ENCODE measurements at regions not wholly inside any gene's neighbourhood (a gene's known extent, or its start where the extent isn't known, plus 50 kb on each side); places are given as distances from the start of the nearest gene placed in this dataset.
A peak's percentile ranks its signal among the peaks of the same experiment; 100 is the strongest.

- H3K36me3 Mint-ChIP-seq (ENCODE audit: low read depth) = peaks cover 1% of the 10 kb centered on the region
- no peak overlapping the region for H3K27ac Mint-ChIP-seq
- H3K4me1 Mint-ChIP-seq = peaks cover 36% of the 10 kb centered on the region
- H3K4me3 Mint-ChIP-seq = no peak overlapping the region
- POLR2A ChIA-PET = no interaction called here
- no peak for TF ChIP-seq CTCF (IDR thresholded peaks at IDR 0.05)
- no peaks in the 10 kb centered on the region for H3K27me3 Mint-ChIP-seq
- intact Hi-C loops (cut with micrococcal nuclease) = no loop called here
- DNase-seq = no peak
- CTCF ChIA-PET = no interaction called here
- no peak for ATAC-seq (ENCODE audit: low read depth)
- H3K9me3 Mint-ChIP-seq = peaks cover 5% of the 10 kb centered on the region
Observed at GRCh38 chr2:163419000-163419830, 316.6 kb downstream of the FIGN start.

- Mint-ChIP-seq H3K36me3 (ENCODE audit: low read depth) (peaks cover 1% of the 10 kb centered on the region), H3K27me3 (no peaks in the 10 kb centered on the region), H3K9me3 (peaks cover 5% of the 10 kb centered on the region), H3K4me3 (peak overlapping the region; percentile 32), H3K4me1 (peaks cover 36% of the 10 kb centered on the region), H3K27ac (peak overlapping the region; percentile 75)
- POLR2A ChIA-PET = no interaction called here
- CTCF ChIA-PET = no interaction called here
- DNase-seq (no peak), ATAC-seq (ENCODE audit: low read depth) (peak; percentile 60)
- no peak for TF ChIP-seq CTCF (IDR thresholded peaks at IDR 0.05)
- intact Hi-C loops (cut with micrococcal nuclease) = no loop called here
Observed at GRCh38 chr2:163417596-163418337, 318.0 kb downstream of the FIGN start.

- peaks cover 1% of the 10 kb centered on the region for H3K36me3 Mint-ChIP-seq (ENCODE audit: low read depth)
- peaks cover 7% of the 10 kb centered on the region for H3K9me3 Mint-ChIP-seq
- no peaks in the 10 kb centered on the region for H3K27me3 Mint-ChIP-seq
- H3K4me3 Mint-ChIP-seq = no peak overlapping the region
- no peak for TF ChIP-seq CTCF (IDR thresholded peaks at IDR 0.05)
- POLR2A ChIA-PET = no interaction called here
- intact Hi-C loops (cut with micrococcal nuclease) = no loop called here
- DNase-seq = no peak
- CTCF ChIA-PET = no interaction called here
- no peak overlapping the region for H3K27ac Mint-ChIP-seq
- no peak for ATAC-seq (ENCODE audit: low read depth)
- H3K4me1 Mint-ChIP-seq = peaks cover 33% of the 10 kb centered on the region
Observed at GRCh38 chr2:163414121-163414520, 321.7 kb downstream of the FIGN start.

GRCh38 chr2:163407296-163407695, 328.5 kb downstream of the FIGN start:
- H3K27me3 Mint-ChIP-seq = no peaks in the 10 kb centered on the region
- intact Hi-C loops (cut with micrococcal nuclease) = no loop called here
- H3K9me3 Mint-ChIP-seq = peaks cover 2% of the 10 kb centered on the region
- TF ChIP-seq CTCF (IDR thresholded peaks at IDR 0.05) = no peak
- H3K4me3 Mint-ChIP-seq = no peak overlapping the region
- ATAC-seq (ENCODE audit: low read depth) (no peak), DNase-seq (no peak)
- ChIA-PET CTCF (no interaction called here), POLR2A (no interaction called here)
- no peaks in the 10 kb centered on the region for H3K36me3 Mint-ChIP-seq (ENCODE audit: low read depth)
- H3K4me1 Mint-ChIP-seq = peaks cover 9% of the 10 kb centered on the region
- H3K27ac Mint-ChIP-seq = no peak overlapping the region

GRCh38 chr2:163405298-163405697, 330.5 kb downstream of the FIGN start:
- DNase-seq = no peak
- peaks cover 2% of the 10 kb centered on the region for H3K9me3 Mint-ChIP-seq
- intact Hi-C loops (cut with micrococcal nuclease) = no loop called here
- H3K27me3 Mint-ChIP-seq = peaks cover 1% of the 10 kb centered on the region
- no peak for TF ChIP-seq CTCF (IDR thresholded peaks at IDR 0.05)
- ATAC-seq (ENCODE audit: low read depth) = no peak
- no peak overlapping the region for H3K4me3 Mint-ChIP-seq
- ChIA-PET POLR2A (no interaction called here), CTCF (no interaction called here)
- H3K36me3 Mint-ChIP-seq (ENCODE audit: low read depth) = no peaks in the 10 kb centered on the region
- peaks cover 9% of the 10 kb centered on the region for H3K4me1 Mint-ChIP-seq
- H3K27ac Mint-ChIP-seq = no peak overlapping the region

Measured in activated B cell treated with CpG ODN at 0.5 μM for 24 hours (primary cell).